Skin of body (tissue), 1 donor: ENCODE measurements at regions not wholly inside any gene's neighbourhood (a gene's known extent, or its start where the extent isn't known, plus 50 kb on each side); places are given as distances from the start of the nearest gene placed in this dataset.
A peak's percentile ranks its signal among the peaks of the same experiment; 100 is the strongest.
"Not testable (repeated sequence)": the region's sequence is repeated elsewhere in the genome, so short reads cannot be mapped to it uniquely, and the experiment has no call there.

ENCODE experiments used
- DNase-seq: peaks from one replicate; lab custom pipeline; 2025; lab: John Stamatoyannopoulos, UW

GRCh38 chr4:12707381-12708175, 776.6 kb downstream of the RAB28 start:
- DNase-seq, result no peak

- DNase-seq, result no peak
These were observed 781.1 kb downstream of the RAB28 start for GRCh38 chr4:12703036-12703435.

GRCh38 chr4:12701384-12701783, 782.8 kb downstream of the RAB28 start:
- no peak for DNase-seq

GRCh38 chr4:12697970-12698369, 786.2 kb downstream of the RAB28 start:
- no peak for DNase-seq

- no peak for DNase-seq
These were observed 791.3 kb downstream of the RAB28 start for GRCh38 chr4:12692815-12693214.

- no peak for DNase-seq
These were observed 793.0 kb downstream of the RAB28 start for GRCh38 chr4:12691168-12691567.

GRCh38 chr4:12689457-12689856, 794.7 kb downstream of the RAB28 start:
- no peak for DNase-seq

- no peak for DNase-seq
These were observed 804.9 kb downstream of the RAB28 start for GRCh38 chr4:12679217-12679616.

- no peak for DNase-seq
These were observed 810.0 kb downstream of the RAB28 start for GRCh38 chr4:12674184-12674583.

- no peak for DNase-seq
These were observed 811.8 kb downstream of the RAB28 start for GRCh38 chr4:12672303-12672702.

GRCh38 chr4:12658146-12658545, 826.0 kb downstream of the RAB28 start:
- no peak for DNase-seq

- DNase-seq, result no peak
These were observed 832.3 kb downstream of the RAB28 start for GRCh38 chr4:12651876-12652275.

GRCh38 chr4:12645732-12646131, 838.4 kb downstream of the RAB28 start:
- DNase-seq, result no peak

GRCh38 chr4:12644261-12644660, 839.9 kb downstream of the RAB28 start:
- DNase-seq, result no peak

- DNase-seq, result no peak
These were observed 847.9 kb downstream of the RAB28 start for GRCh38 chr4:12636191-12636590.

GRCh38 chr4:12635629-12636028, 848.5 kb downstream of the RAB28 start:
- no peak for DNase-seq

GRCh38 chr4:12633053-12633651, 851.0 kb downstream of the RAB28 start:
- DNase-seq, result peak; percentile 16

- DNase-seq, result no peak
These were observed 868.3 kb downstream of the RAB28 start for GRCh38 chr4:12615822-12616221.

GRCh38 chr4:12612876-12613275, 871.3 kb downstream of the RAB28 start:
- no peak for DNase-seq

- DNase-seq, result not testable (repeated sequence)
These were observed 874.8 kb downstream of the RAB28 start for GRCh38 chr4:12609212-12609875.

GRCh38 chr4:12595986-12596385, 888.2 kb downstream of the RAB28 start:
- no peak for DNase-seq

GRCh38 chr4:12595489-12595888, 888.7 kb downstream of the RAB28 start:
- DNase-seq, result no peak

- DNase-seq, result no peak
These were observed 895.6 kb downstream of the RAB28 start for GRCh38 chr4:12588582-12588981.
